Activated naive CD8-positive, alpha-beta T cell (primary cell): ENCODE measurements at regions not wholly inside any gene's neighbourhood (a gene's known extent, or its start where the extent isn't known, plus 50 kb on each side); places are given as distances from the start of the nearest gene placed in this dataset.

Experiments used
- H3K27ac Mint-ChIP-seq: one replicate; pipeline ENCODE4 v1.8.0; 2021; ENCODE audit warnings: mixed read lengths
- H3K27me3 Mint-ChIP-seq: one replicate; pipeline ENCODE4 v1.8.0; 2021; ENCODE audit warnings: mixed read lengths
- H3K36me3 Mint-ChIP-seq: one replicate; pipeline ENCODE4 v1.8.0; 2021; ENCODE audit warnings: mixed read lengths
- H3K4me1 Mint-ChIP-seq: one replicate; pipeline ENCODE4 v1.8.0; 2021; ENCODE audit warnings: low read depth, mixed read lengths
- H3K4me3 Mint-ChIP-seq: one replicate; pipeline ENCODE4 v1.8.0; 2021; ENCODE audit warnings: mild to moderate bottlenecking, mixed read lengths
- H3K9me3 Mint-ChIP-seq: one replicate; pipeline ENCODE4 v1.8.0; 2021; ENCODE audit warnings: low read depth, mixed read lengths

DNA sequence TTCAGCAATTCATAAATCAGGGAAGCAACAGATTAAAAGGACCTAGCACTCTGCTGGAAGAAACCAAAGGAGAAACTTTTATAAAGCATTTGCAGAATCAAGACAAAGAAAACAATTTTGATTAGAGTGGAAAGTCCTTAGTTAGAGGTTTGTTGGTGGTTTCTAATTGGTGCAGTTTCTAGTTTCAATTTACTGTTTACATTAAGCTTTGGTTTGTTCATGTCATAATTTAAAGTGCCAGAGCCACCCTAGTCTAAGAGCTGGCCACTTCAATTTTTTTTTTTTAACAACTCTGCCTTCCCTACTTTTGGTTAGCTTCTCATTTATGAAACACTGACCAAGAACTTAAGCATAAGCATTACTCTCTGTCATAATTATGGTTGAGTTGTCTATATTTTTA is 1428.2 kb upstream of the GBE1 start:
- H3K36me3 Mint-ChIP-seq: no peaks in the 10 kb centered on the region
- no peak overlapping the region for H3K4me3 Mint-ChIP-seq
- no peaks in the 10 kb centered on the region for H3K4me1 Mint-ChIP-seq
- peaks cover 17% of the 10 kb centered on the region for H3K9me3 Mint-ChIP-seq
- no peaks in the 10 kb centered on the region for H3K27me3 Mint-ChIP-seq
- no peak overlapping the region for H3K27ac Mint-ChIP-seq

GRCh38 chr3:83169473-83169872 is 1408.0 kb upstream of the GBE1 start:
- Mint-ChIP-seq H3K9me3 (no peaks in the 10 kb centered on the region), H3K4me1 (no peaks in the 10 kb centered on the region), H3K4me3 (no peak overlapping the region), H3K27me3 (no peaks in the 10 kb centered on the region), H3K27ac (no peak overlapping the region), H3K36me3 (no peaks in the 10 kb centered on the region)

DNA sequence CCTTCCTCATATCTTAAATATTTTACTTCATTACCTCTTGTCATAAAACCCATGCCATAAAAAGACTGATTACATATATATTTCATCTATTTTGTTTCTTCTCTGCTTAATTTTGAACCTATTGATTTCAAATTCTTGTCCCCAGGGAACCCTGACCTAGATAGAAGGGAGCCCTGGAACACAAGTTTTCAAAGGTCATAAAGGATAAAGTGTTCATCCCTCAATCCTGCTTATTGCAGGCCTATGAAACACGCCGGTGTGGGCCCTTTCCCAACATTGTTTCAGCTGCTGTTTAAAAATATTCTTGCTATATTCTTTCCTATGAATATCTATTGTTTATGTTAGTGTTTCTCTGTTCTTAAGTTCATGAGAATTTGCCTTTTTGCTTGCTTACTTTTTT is 1389.5 kb upstream of the GBE1 start:
- no peaks in the 10 kb centered on the region for H3K4me1 Mint-ChIP-seq
- H3K36me3 Mint-ChIP-seq: no peaks in the 10 kb centered on the region
- H3K4me3 Mint-ChIP-seq: no peak overlapping the region
- H3K27ac Mint-ChIP-seq: no peak overlapping the region
- no peaks in the 10 kb centered on the region for H3K27me3 Mint-ChIP-seq
- peaks cover 23% of the 10 kb centered on the region for H3K9me3 Mint-ChIP-seq

- Mint-ChIP-seq H3K27me3 (no peaks in the 10 kb centered on the region), H3K27ac (no peak overlapping the region), H3K4me1 (no peaks in the 10 kb centered on the region), H3K36me3 (no peaks in the 10 kb centered on the region), H3K4me3 (no peak overlapping the region), H3K9me3 (peaks cover 17% of the 10 kb centered on the region)
Observed at GRCh38 chr3:83140983-83141382, 1379.5 kb upstream of the GBE1 start.

DNA sequence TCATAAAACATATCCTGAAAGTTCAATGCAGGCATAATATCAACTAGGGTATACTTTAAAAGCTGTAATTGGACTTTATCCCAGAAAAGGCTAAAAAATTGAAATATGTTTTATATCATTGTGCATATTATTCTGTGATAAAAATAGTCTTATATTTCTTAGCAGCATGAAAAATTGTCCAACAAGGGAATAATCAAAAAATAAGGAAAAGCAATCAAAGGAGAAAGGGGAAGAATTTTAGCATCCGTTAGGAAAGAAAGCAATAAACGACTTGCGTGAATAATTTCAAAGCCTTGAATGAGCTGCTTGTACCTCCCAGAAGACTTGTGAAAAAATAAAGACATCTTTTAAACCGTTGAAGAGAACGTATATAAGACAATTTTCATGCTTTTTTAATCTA is 1369.8 kb upstream of the GBE1 start:
- Mint-ChIP-seq H3K27me3 (no peaks in the 10 kb centered on the region), H3K36me3 (no peaks in the 10 kb centered on the region), H3K4me3 (no peak overlapping the region), H3K27ac (no peak overlapping the region), H3K4me1 (no peaks in the 10 kb centered on the region), H3K9me3 (peaks cover 3% of the 10 kb centered on the region)

DNA sequence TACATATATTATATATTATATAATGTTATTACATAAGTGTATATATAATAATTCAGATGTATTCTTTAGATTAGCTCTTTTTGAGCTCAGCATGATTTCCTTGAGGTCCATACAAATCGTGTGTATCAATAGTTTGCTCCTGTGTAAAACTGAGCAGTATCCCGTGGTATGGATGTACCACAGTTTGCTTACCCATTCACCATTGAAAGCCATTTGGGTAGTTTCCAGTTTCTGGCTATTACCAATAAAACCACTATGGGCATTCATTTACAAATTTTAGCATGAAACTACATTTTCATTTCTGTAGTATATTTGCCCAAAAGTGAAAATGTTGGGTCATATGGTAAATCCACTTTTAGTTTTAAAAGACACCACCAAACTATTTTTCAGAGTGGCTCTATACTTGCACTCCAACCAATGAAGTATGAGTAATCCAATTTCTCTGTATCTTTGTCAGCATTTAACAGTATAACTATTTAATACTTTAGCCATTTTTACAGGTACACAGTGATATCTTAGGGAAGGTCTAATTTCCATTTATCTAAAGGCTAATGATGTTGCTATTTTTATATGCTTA is 1361.4 kb upstream of the GBE1 start:
- Mint-ChIP-seq H3K36me3 (no peaks in the 10 kb centered on the region), H3K4me1 (no peaks in the 10 kb centered on the region), H3K9me3 (peaks cover 9% of the 10 kb centered on the region), H3K4me3 (no peak overlapping the region), H3K27ac (no peak overlapping the region), H3K27me3 (no peaks in the 10 kb centered on the region)

- no peak overlapping the region for H3K27ac Mint-ChIP-seq
- H3K4me3 Mint-ChIP-seq: no peak overlapping the region
- no peaks in the 10 kb centered on the region for H3K27me3 Mint-ChIP-seq
- H3K36me3 Mint-ChIP-seq: no peaks in the 10 kb centered on the region
- H3K4me1 Mint-ChIP-seq: no peaks in the 10 kb centered on the region
- H3K9me3 Mint-ChIP-seq: peaks cover 6% of the 10 kb centered on the region
Observed at GRCh38 chr3:83093222-83093572, 1331.8 kb upstream of the GBE1 start.

DNA sequence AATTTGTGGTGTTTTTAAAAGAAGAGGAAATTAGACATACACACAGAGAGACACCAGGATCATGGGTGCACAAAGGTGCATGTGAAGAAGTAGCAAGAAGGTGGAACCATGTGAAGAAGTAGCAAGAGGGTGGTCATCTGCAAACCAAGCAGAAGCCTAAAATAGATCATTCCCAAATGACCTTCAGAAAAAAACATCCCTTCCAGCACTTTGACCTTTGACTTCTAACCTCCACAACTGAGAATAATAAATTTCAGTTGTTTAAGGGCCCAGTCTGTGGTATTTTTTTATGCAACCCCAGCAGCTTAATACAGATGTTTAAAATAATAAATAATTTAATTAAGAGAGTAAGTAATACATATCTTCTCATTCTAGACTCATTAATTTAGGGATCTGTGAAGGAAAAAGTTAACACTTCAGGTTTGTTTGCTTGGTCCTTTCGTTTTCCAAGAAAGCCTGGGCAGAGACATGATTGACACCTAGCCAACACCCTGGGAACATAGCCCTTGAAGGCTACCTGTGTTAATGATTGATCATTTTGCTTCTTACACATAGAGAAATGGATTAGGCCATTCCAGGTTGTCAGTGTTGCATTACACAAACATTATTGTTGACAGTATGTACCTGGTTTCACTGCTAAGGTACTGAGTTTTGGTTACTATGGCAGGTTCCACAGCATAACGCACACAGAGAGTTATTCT is 1331.2 kb upstream of the GBE1 start:
- no peak overlapping the region for H3K27ac Mint-ChIP-seq
- peaks cover 6% of the 10 kb centered on the region for H3K9me3 Mint-ChIP-seq
- no peaks in the 10 kb centered on the region for H3K4me1 Mint-ChIP-seq
- H3K4me3 Mint-ChIP-seq: no peak overlapping the region
- no peaks in the 10 kb centered on the region for H3K36me3 Mint-ChIP-seq
- H3K27me3 Mint-ChIP-seq: no peaks in the 10 kb centered on the region

- H3K9me3 Mint-ChIP-seq: peaks cover 4% of the 10 kb centered on the region
- H3K27ac Mint-ChIP-seq: no peak overlapping the region
- no peaks in the 10 kb centered on the region for H3K4me1 Mint-ChIP-seq
- no peak overlapping the region for H3K4me3 Mint-ChIP-seq
- no peaks in the 10 kb centered on the region for H3K27me3 Mint-ChIP-seq
- no peaks in the 10 kb centered on the region for H3K36me3 Mint-ChIP-seq
Observed at GRCh38 chr3:83076041-83076440, 1314.6 kb upstream of the GBE1 start.

DNA sequence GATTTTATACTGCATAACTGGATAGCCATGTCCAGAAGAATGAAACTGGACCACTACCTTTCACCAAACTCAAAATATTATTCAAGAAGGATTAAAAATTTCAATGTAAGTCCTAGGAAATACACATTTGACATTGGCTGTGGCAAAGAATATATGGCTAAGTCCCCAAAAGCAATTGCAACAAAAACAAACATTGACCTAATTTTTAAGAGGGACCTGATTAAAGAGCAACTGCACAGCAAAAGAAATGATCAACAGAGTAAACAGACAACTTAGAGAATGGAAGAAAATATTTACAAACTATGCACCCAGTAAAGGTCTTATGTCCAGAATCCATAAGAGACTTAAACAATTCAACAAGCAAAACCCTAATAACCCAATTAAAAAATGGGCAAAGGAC is 1313.0 kb upstream of the GBE1 start:
- Mint-ChIP-seq H3K27ac (no peak overlapping the region), H3K4me1 (no peaks in the 10 kb centered on the region), H3K9me3 (no peaks in the 10 kb centered on the region), H3K36me3 (no peaks in the 10 kb centered on the region), H3K4me3 (no peak overlapping the region), H3K27me3 (no peaks in the 10 kb centered on the region)

- no peak overlapping the region for H3K4me3 Mint-ChIP-seq
- no peaks in the 10 kb centered on the region for H3K27me3 Mint-ChIP-seq
- no peaks in the 10 kb centered on the region for H3K4me1 Mint-ChIP-seq
- no peaks in the 10 kb centered on the region for H3K36me3 Mint-ChIP-seq
- H3K9me3 Mint-ChIP-seq: peaks cover 14% of the 10 kb centered on the region
- H3K27ac Mint-ChIP-seq: no peak overlapping the region
Observed at GRCh38 chr3:83065851-83066460, 1304.5 kb upstream of the GBE1 start.

GRCh38 chr3:83063446-83063845 is 1302.0 kb upstream of the GBE1 start:
- Mint-ChIP-seq H3K27me3 (no peaks in the 10 kb centered on the region), H3K27ac (no peak overlapping the region), H3K4me1 (no peaks in the 10 kb centered on the region), H3K4me3 (no peak overlapping the region), H3K9me3 (peaks cover 23% of the 10 kb centered on the region), H3K36me3 (no peaks in the 10 kb centered on the region)

- Mint-ChIP-seq H3K4me1 (no peaks in the 10 kb centered on the region), H3K27ac (no peak overlapping the region), H3K36me3 (no peaks in the 10 kb centered on the region), H3K27me3 (no peaks in the 10 kb centered on the region), H3K9me3 (peaks cover 1% of the 10 kb centered on the region), H3K4me3 (no peak overlapping the region)
Observed at GRCh38 chr3:83048556-83048955, 1287.1 kb upstream of the GBE1 start.

- Mint-ChIP-seq H3K4me1 (no peaks in the 10 kb centered on the region), H3K27ac (no peak overlapping the region), H3K9me3 (peaks cover 20% of the 10 kb centered on the region), H3K4me3 (no peak overlapping the region), H3K27me3 (no peaks in the 10 kb centered on the region), H3K36me3 (no peaks in the 10 kb centered on the region)
Observed at GRCh38 chr3:83039422-83039821, 1278.0 kb upstream of the GBE1 start.

DNA sequence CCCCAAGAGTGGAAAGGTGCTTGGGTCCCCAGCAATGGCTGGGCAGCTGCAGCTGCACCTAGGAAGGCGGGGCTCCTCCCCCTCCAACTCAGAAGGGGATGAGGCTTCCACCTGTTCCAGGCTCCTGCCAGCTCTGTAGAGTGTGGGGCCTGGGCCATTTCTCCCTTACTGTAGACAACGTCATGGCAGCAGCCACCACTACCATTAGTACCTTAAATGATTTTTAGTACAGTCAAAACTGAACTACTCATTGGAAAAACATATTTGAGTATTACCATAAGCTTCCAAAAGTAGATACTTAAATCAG is 1274.2 kb upstream of the GBE1 start:
- no peak overlapping the region for H3K4me3 Mint-ChIP-seq
- no peak overlapping the region for H3K27ac Mint-ChIP-seq
- H3K27me3 Mint-ChIP-seq: no peaks in the 10 kb centered on the region
- H3K4me1 Mint-ChIP-seq: no peaks in the 10 kb centered on the region
- H3K9me3 Mint-ChIP-seq: peaks cover 13% of the 10 kb centered on the region
- no peaks in the 10 kb centered on the region for H3K36me3 Mint-ChIP-seq
